A549 (cell line): ENCODE measurements at regions not wholly inside any gene's neighbourhood (a gene's known extent, or its start where the extent isn't known, plus 50 kb on each side); places are given as distances from the start of the nearest gene placed in this dataset.
A peak's percentile ranks its signal among the peaks of the same experiment; 100 is the strongest.

Experiments used
- ATAC-seq, 2 experiments: fragments of 200-7000 bp in 1 of 2; fragments of >200 bp in 1 of 2; cut with Nextera tagmentation in 1 of 2; cut with Tn5 transposase in 1 of 2; 3 replicates each; pipeline versions ENCODE4 v1.8.0 to v1.9.1; 2018 to 2020; ENCODE audit warnings: mild to moderate bottlenecking in 1 of 2, moderate library complexity in 1 of 2
- CTCF ChIA-PET: fragments of 300-600 bp; sonication (Branson Sonifier 250); formaldehyde crosslinking; extraction: SDS; loops from one replicate; lab custom pipeline; 2021; ENCODE audit warnings: antibody characterized with exemption, inconsistent platforms; lab: Yijun Ruan, JAX
- POLR2A ChIA-PET: fragments of 350-600 bp; formaldehyde crosslinking; extraction: SDS; loops from one replicate; lab custom pipeline; 2021; ENCODE audit warnings: antibody characterized with exemption, inconsistent platforms; lab: Yijun Ruan, JAX
- DNase-seq, 2 experiments: peaks; one replicate each; pipeline versions ENCODE4 v3.0.0 to v3.0.0-alpha.2; 2011 to 2016; ENCODE audit warnings: low read depth in 1 of 2, low spot score in 1 of 2
- FAIRE-seq: peaks from 2 replicates; lab custom pipeline; 2011; peaks lifted over from hg19 to GRCh38; lab: Jason Lieb, UNC
- H3K27ac ChIP-seq, 2 experiments: fragments of >200 bp; sonication (Bioruptor Twin); formaldehyde crosslinking; 3 replicates each; pipeline ENCODE4 v1.5.1; 2016 to 2017
- H3K4me1 ChIP-seq: fragments of >200 bp; sonication (Bioruptor Twin); formaldehyde crosslinking; 3 replicates; pipeline ENCODE4 v1.6.1; 2016
- H3K4me2 ChIP-seq: fragments of >200 bp; sonication (Bioruptor Twin); formaldehyde crosslinking; 3 replicates; pipeline ENCODE4 v1.6.1; 2016
- H3K4me3 ChIP-seq: fragments of >200 bp; sonication (Bioruptor Twin); formaldehyde crosslinking; 3 replicates; pipeline ENCODE4 v1.5.1; 2016
- H3K9me3 ChIP-seq: fragments of >200 bp; sonication (Bioruptor Twin); formaldehyde crosslinking; 3 replicates; pipeline ENCODE4 v1.6.1; 2016
- CBX8 ChIP-seq: fragments of 200-600 bp; sonication (generic); IDR thresholded peaks from 2 replicates; pipeline ENCODE4 v1.6.1; 2016
- CEBPB ChIP-seq, 2 experiments: fragments of >200 bp in 1 of 2; sonication (Bioruptor Twin) in 1 of 2; formaldehyde crosslinking in 1 of 2; IDR thresholded peaks; 2 replicates each; pipeline ENCODE4 v1.6.1; 2012 to 2016
- CHD2 ChIP-seq: fragments of 150-350 bp; IDR thresholded peaks from 2 replicates; pipeline ENCODE4 v1.6.1; 2014; ENCODE audit warnings: low read length; ENCODE audit not compliant: partially characterized antibody
- CHD4 ChIP-seq: fragments of 200-600 bp; sonication (generic); IDR thresholded peaks from 2 replicates; pipeline ENCODE4 v1.6.1; 2016; ENCODE audit warnings: antibody characterized with exemption, mild to moderate bottlenecking, borderline replicate concordance
- CTCF ChIP-seq: fragments of >200 bp; sonication (Bioruptor Twin); formaldehyde crosslinking; IDR thresholded peaks from 3 replicates; pipeline ENCODE4 v1.5.1; 2016
- E2F6 ChIP-seq: IDR thresholded peaks from 2 replicates; pipeline ENCODE4 v1.6.1; 2012; ENCODE audit warnings: low read depth, borderline replicate concordance
- EHMT2 ChIP-seq: fragments of 200-600 bp; sonication (generic); IDR thresholded peaks from 2 replicates; pipeline ENCODE4 v1.6.1; 2016; ENCODE audit warnings: antibody characterized with exemption, low read depth, mild to moderate bottlenecking, moderate library complexity
- ELK1 ChIP-seq: fragments of 150-350 bp; IDR thresholded peaks from 2 replicates; pipeline ENCODE4 v1.6.1; 2014; ENCODE audit warnings: low read depth, mild to moderate bottlenecking, low read length
- EP300 ChIP-seq, 2 experiments: fragments of >200 bp; sonication (Bioruptor Twin); formaldehyde crosslinking; IDR thresholded peaks; 2 replicates in 1 of 2; 3 replicates in 1 of 2; pipeline ENCODE4 v1.6.1; 2016 to 2017
- ESRRA ChIP-seq: fragments of 150-350 bp; IDR thresholded peaks from 2 replicates; pipeline ENCODE4 v1.6.1; 2014; ENCODE audit warnings: mild to moderate bottlenecking, low read length, borderline replicate concordance
- FOSB ChIP-seq: fragments of 250-450 bp; sonication (Bioruptor Pico); IDR thresholded peaks from 2 replicates; pipeline ENCODE4 v1.5.0; 2020; ENCODE audit warnings: mild to moderate bottlenecking, moderate library complexity
- FOSL2 ChIP-seq, 2 experiments: fragments of 450-650 bp in 1 of 2; fragments of >200 bp in 1 of 2; sonication (Bioruptor Twin) in 1 of 2; formaldehyde crosslinking; IDR thresholded peaks; 2 replicates each; pipeline versions ENCODE4 v1.5.0 to v1.6.1; 2016 to 2020; ENCODE audit warnings: mild to moderate bottlenecking in 1 of 2, moderate library complexity in 1 of 2
- FOXS1 ChIP-seq: fragments of 250-450 bp; sonication (Bioruptor Pico); IDR thresholded peaks from 2 replicates; pipeline ENCODE4 v1.5.0; 2020; ENCODE audit warnings: mild to moderate bottlenecking, moderate library complexity
- HOXA7 ChIP-seq: fragments of 250-450 bp; sonication (Bioruptor Pico); IDR thresholded peaks from 2 replicates; pipeline ENCODE4 v1.5.0; 2020; ENCODE audit warnings: mild to moderate bottlenecking, moderate library complexity
- HOXB13 ChIP-seq: fragments of 250-450 bp; sonication (Bioruptor Pico); IDR thresholded peaks from 2 replicates; pipeline ENCODE4 v1.5.0; 2020; ENCODE audit warnings: low read depth, mild to moderate bottlenecking, moderate library complexity
- JUN ChIP-seq, 2 experiments: fragments of >200 bp; sonication (Bioruptor Twin); formaldehyde crosslinking; IDR thresholded peaks; 2 replicates in 1 of 2; 3 replicates in 1 of 2; pipeline ENCODE4 v1.6.1; 2016 to 2017
- JUNB ChIP-seq: fragments of >200 bp; sonication (Bioruptor Twin); formaldehyde crosslinking; IDR thresholded peaks from 2 replicates; pipeline ENCODE4 v1.6.1; 2016
- KDM1A ChIP-seq: fragments of 200-600 bp; sonication (generic); IDR thresholded peaks from 2 replicates; pipeline ENCODE4 v1.6.1; 2016; ENCODE audit warnings: low read depth, mild to moderate bottlenecking
- MAZ ChIP-seq: fragments of 150-350 bp; IDR thresholded peaks from 2 replicates; pipeline ENCODE4 v1.6.1; 2014; ENCODE audit warnings: antibody characterized with exemption, low read depth, low read length, borderline replicate concordance
- MYC ChIP-seq: IDR thresholded peaks from 2 replicates; pipeline ENCODE4 v1.6.1; 2012; ENCODE audit warnings: mild to moderate bottlenecking, inconsistent platforms, low read length, improper control_type of control experiment, borderline replicate concordance
- PBX3 ChIP-seq: IDR thresholded peaks from 2 replicates; pipeline ENCODE4 v1.6.1; 2012
- POLR2A ChIP-seq: IDR thresholded peaks from 2 replicates; pipeline ENCODE4 v1.6.1; 2012; ENCODE audit warnings: mild to moderate bottlenecking, low read length
- POLR2AphosphoS2 ChIP-seq: conservative IDR thresholded peaks from 2 replicates; pipeline ENCODE4 v1.6.1; 2012; ENCODE audit warnings: low read length, improper control_type of control experiment, inconsistent platforms
- RFX5 ChIP-seq: fragments of 450-650 bp; IDR thresholded peaks from 2 replicates; pipeline ENCODE4 v1.7.1; 2014; ENCODE audit warnings: antibody characterized with exemption, mild to moderate bottlenecking, moderate library complexity
- TP53 ChIP-seq: fragments of 250-450 bp; sonication (Bioruptor Pico); IDR thresholded peaks from 2 replicates; pipeline ENCODE4 v1.5.0; 2021; ENCODE audit warnings: mild to moderate bottlenecking, moderate library complexity
- ZC3H11A ChIP-seq: fragments of 450-650 bp; IDR thresholded peaks from 2 replicates; pipeline ENCODE4 v1.6.1; 2014; ENCODE audit warnings: antibody characterized with exemption, mild to moderate bottlenecking
- ZFP36 ChIP-seq: fragments of 450-650 bp; IDR thresholded peaks from 2 replicates; pipeline ENCODE4 v1.6.1; 2014; ENCODE audit warnings: borderline replicate concordance; ENCODE audit not compliant: partially characterized antibody
- ZSCAN20 ChIP-seq: fragments of 250-450 bp; sonication (Bioruptor Pico); IDR thresholded peaks from 2 replicates; pipeline ENCODE4 v1.8.0; 2022; ENCODE audit warnings: mild to moderate bottlenecking, moderate library complexity
- WGBS: methylation state at CpG from one replicate; pipeline ENCODE4 v1.1.6; 2017; ENCODE audit errors: missing lambda C conversion rate; 5-methylcytosine and 5-hydroxymethylcytosine counted together

GRCh38 chr2:42868874-42869273 is 76.5 kb upstream of the HAAO start:
- H3K4me3 ChIP-seq = no peak overlapping the region
- peaks cover 18% of the 10 kb centered on the region for H3K9me3 ChIP-seq
- 4% methylated on average over 2 of the region's 2 CpGs for WGBS
- ATAC-seq (no peak), FAIRE-seq (no peak), DNase-seq (peak in 1 of 2 experiments; percentile 22)
- ChIA-PET CTCF (no interaction called here), POLR2A (no interaction called here)
- no peak overlapping the region for H3K4me2 ChIP-seq
- no peaks in the 10 kb centered on the region for H3K4me1 ChIP-seq
- H3K27ac ChIP-seq = no peak overlapping the region
- TF ChIP-seq JUN (IDR thresholded peaks at IDR 0.05) (no peak), ZFP36 (peak; percentile 38), KDM1A (peak; percentile 75; the same call in 1 of the 2 replicates)

GRCh38 chr2:42868096-42868495 is 75.7 kb upstream of the HAAO start:
- POLR2A ChIA-PET = interaction anchor here (0.5 kb wide), 1 partner anchor 355 kb away, joined by 4 read pairs; no protein-coding TSS in a partner anchor
- WGBS = 61% methylated on average over 3 of the region's 3 CpGs
- CTCF ChIA-PET = interaction anchor here (2.2 kb wide), 1 partner anchor 9 kb away, joined by 15 read pairs; no protein-coding TSS in a partner anchor
- TF ChIP-seq CTCF = no peak
- TF ChIP-seq JUNB = no peak
- no peak for TF ChIP-seq HOXA7
- no peak for TF ChIP-seq POLR2A
- TF ChIP-seq EP300 (IDR thresholded peaks at IDR 0.05) = no peak
- no peak for TF ChIP-seq CHD4
- no peak for TF ChIP-seq RFX5
- no peak for TF ChIP-seq FOXS1 (CRISPR knock-in tag)
- TF ChIP-seq FOSB (CRISPR knock-in tag) = no peak
- no peak for TF ChIP-seq CEBPB (IDR thresholded peaks at IDR 0.05)
- TF ChIP-seq MAZ = no peak
- no peak for TF ChIP-seq EHMT2
- no peak for TF ChIP-seq CBX8
- TF ChIP-seq CHD2 = no peak
- no peak for DNase-seq
- H3K4me2 ChIP-seq = no peak overlapping the region
- no peaks in the 10 kb centered on the region for H3K4me1 ChIP-seq
- no peak overlapping the region for H3K4me3 ChIP-seq
- ATAC-seq = no peak
- peaks cover 18% of the 10 kb centered on the region for H3K9me3 ChIP-seq
- no peak for FAIRE-seq
- no peak overlapping the region for H3K27ac ChIP-seq

- no peak overlapping the region for H3K27ac ChIP-seq
Observed at GRCh38 chr2:42867093-42868065, 75.0 kb upstream of the HAAO start.

More at GRCh38 chr2:42867093-42868065, 75.0 kb upstream of the HAAO start:
- H3K4me3 ChIP-seq = no peak overlapping the region
- TF ChIP-seq HOXB13 (no peak), POLR2AphosphoS2 (no peak), CBX8 (no peak), ZC3H11A (no peak), ESRRA (no peak), E2F6 (no peak), MYC (no peak), TP53 (no peak), ELK1 (no peak), PBX3 (no peak), FOSL2 (IDR thresholded peaks at IDR 0.05) (no peak), FOSL2 (CRISPR knock-in tag; IDR thresholded peaks at IDR 0.05) (no peak), ZSCAN20 (no peak), ZFP36 (no peak)
- TF ChIP-seq, all 56 proteins: peak for 0
- Histone ChIP-seq H3K4me2 (no peak overlapping the region), H3K4me1 (no peaks in the 10 kb centered on the region), H3K9me3 (peaks cover 18% of the 10 kb centered on the region)
- WGBS = 58% methylated on average over 11 of the region's 11 CpGs
- no peak; a peak in 1 of 6 replicates for ATAC-seq
- no peak for DNase-seq
- ChIA-PET POLR2A (interaction anchor here (0.5 kb wide), 1 partner anchor 356 kb away, joined by 4 read pairs; no protein-coding TSS in a partner anchor), CTCF (interaction anchor here (2.2 kb wide), 1 partner anchor 9 kb away, joined by 15 read pairs; no protein-coding TSS in a partner anchor)
- no peak for FAIRE-seq
